ENCODE measurements at regions not wholly inside any gene's neighbourhood (a gene's known extent, or its start where the extent isn't known, plus 50 kb on each side); places are given as distances from the start of the nearest gene placed in this dataset.
"Not testable (repeated sequence)": the region's sequence is repeated elsewhere in the genome, so short reads cannot be mapped to it uniquely, and the experiment has no call there.

- no peak overlapping the region for H3K4me3 ChIP-seq
- H3K9me3 ChIP-seq = no peaks in the 10 kb centered on the region
- intact Hi-C loops (cut with DNase I; ENCODE audit: low total_unique reads) = no loop called here
- no peak for DNase-seq
- no peak overlapping the region for H3K27ac ChIP-seq
- H3K4me1 ChIP-seq = no peaks in the 10 kb centered on the region
- WGBS, 2 donors (ENCODE audit: low coverage in 1 of 2) = 73% methylated on average over 5 of the region's 5 CpGs; no CpG with 5 or more reads in 1 of the 2 donors
- in situ Hi-C loops (cut with MboI; ENCODE audit: low pct_ligation_motif_present in 1 of 4, low pct_unique_long_range_greater_than_20kb in 1 of 4, low sequenced_read_pairs in 3 of 4) = no loop called here
- no peaks in the 10 kb centered on the region for H3K36me3 ChIP-seq
- TF ChIP-seq EP300 (IDR thresholded peaks at IDR 0.05; ENCODE audit: low read depth) (no peak), POLR2AphosphoS5 (IDR thresholded peaks at IDR 0.05) (no peak), CTCF (IDR thresholded peaks at IDR 0.05) (no peak), POLR2A (IDR thresholded peaks at IDR 0.05) (no peak)
- no peaks in the 10 kb centered on the region for H3K27me3 ChIP-seq
Observed at GRCh38 chr11:134944131-134944530, 532.1 kb upstream of the B3GAT1 start.

GRCh38 chr11:134943544-134943943 lies 531.5 kb upstream of the B3GAT1 start:
- intact Hi-C loops (cut with DNase I; ENCODE audit: low total_unique reads) (no loop called here), in situ Hi-C loops (cut with MboI; ENCODE audit: low pct_ligation_motif_present in 1 of 4, low pct_unique_long_range_greater_than_20kb in 1 of 4, low sequenced_read_pairs in 3 of 4) (no loop called here)
- Histone ChIP-seq H3K4me3 (no peak overlapping the region), H3K4me1 (no peaks in the 10 kb centered on the region), H3K27me3 (no peaks in the 10 kb centered on the region), H3K36me3 (no peaks in the 10 kb centered on the region), H3K9me3 (no peaks in the 10 kb centered on the region), H3K27ac (no peak overlapping the region)
- TF ChIP-seq EP300 (IDR thresholded peaks at IDR 0.05; ENCODE audit: low read depth) (no peak), POLR2A (IDR thresholded peaks at IDR 0.05) (no peak)
- WGBS, 2 donors (ENCODE audit: low coverage in 1 of 2) = 85% methylated on average over 6 of the region's 6 CpGs; no CpG with 5 or more reads in 1 of the 2 donors
- DNase-seq = no peak

GRCh38 chr11:134942681-134943080 lies 530.6 kb upstream of the B3GAT1 start:
- no peaks in the 10 kb centered on the region for H3K4me1 ChIP-seq
- TF ChIP-seq EP300 (IDR thresholded peaks at IDR 0.05; ENCODE audit: low read depth) = no peak
- TF ChIP-seq CTCF (IDR thresholded peaks at IDR 0.05) = no peak
- no peak overlapping the region for H3K27ac ChIP-seq
- WGBS, 2 donors (ENCODE audit: low coverage in 1 of 2) = 71 to 72% methylated on average over 12 of the region's 12 CpGs
- DNase-seq = no peak
- no peaks in the 10 kb centered on the region for H3K36me3 ChIP-seq
- no peak overlapping the region for H3K4me3 ChIP-seq
- no peaks in the 10 kb centered on the region for H3K27me3 ChIP-seq
- in situ Hi-C loops (cut with MboI; ENCODE audit: low pct_ligation_motif_present in 1 of 4, low pct_unique_long_range_greater_than_20kb in 1 of 4, low sequenced_read_pairs in 3 of 4) = no loop called here
- intact Hi-C loops (cut with DNase I; ENCODE audit: low total_unique reads) = no loop called here
- H3K9me3 ChIP-seq = no peaks in the 10 kb centered on the region

- H3K4me1 ChIP-seq = not testable (repeated sequence)
- 58% methylated on average over 18 of the region's 18 CpGs; no CpG with 5 or more reads in 1 of the 2 donors for WGBS, 2 donors (ENCODE audit: low coverage in 1 of 2)
Observed at GRCh38 chr11:134941936-134942600, 530.0 kb upstream of the B3GAT1 start.

More at GRCh38 chr11:134941936-134942600, 530.0 kb upstream of the B3GAT1 start:
- H3K27ac ChIP-seq; H3K4me3 ChIP-seq; H3K27me3 ChIP-seq; in situ Hi-C loops (cut with MboI; ENCODE audit: low pct_ligation_motif_present in 1 of 4, low pct_unique_long_range_greater_than_20kb in 1 of 4, low sequenced_read_pairs in 3 of 4); DNase-seq; H3K9me3 ChIP-seq; intact Hi-C loops (cut with DNase I; ENCODE audit: low total_unique reads); H3K36me3 ChIP-seq: not testable (repeated sequence)
- TF ChIP-seq CTCF (IDR thresholded peaks at IDR 0.05) = peak in 1 of 5 experiments; percentile 10
